ENCODE measurements at regions not wholly inside any gene's neighbourhood (a gene's known extent, or its start where the extent isn't known, plus 50 kb on each side); places are given as distances from the start of the nearest gene placed in this dataset.

DNA sequence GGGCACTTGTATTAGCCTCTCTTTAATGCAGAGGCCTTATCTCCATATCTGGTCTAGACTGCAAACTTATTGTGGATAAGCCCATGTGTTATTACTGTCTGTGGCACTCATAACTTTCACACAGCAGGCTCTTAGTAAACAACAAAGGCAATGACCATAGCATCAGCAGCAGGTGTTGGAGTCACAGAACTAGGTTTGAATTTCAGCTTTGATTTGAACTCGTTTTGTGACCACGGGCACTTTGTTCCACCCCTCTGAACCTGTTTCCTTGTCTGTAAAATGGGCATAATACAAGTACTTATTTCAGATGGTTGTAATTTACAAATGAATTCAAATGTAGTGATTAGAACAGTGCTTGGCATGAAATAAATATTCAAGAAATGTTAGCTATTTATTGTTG, 121.8 kb upstream of the C1GALT1C1 start:
- Histone ChIP-seq H3K27me3 (ENCODE audit: control insufficient read depth, insufficient read depth, low read length) (no peaks in the 10 kb centered on the region), H3K4me3 (ENCODE audit: low read depth, low read length) (no peak overlapping the region), H3K36me3 (ENCODE audit: control insufficient read depth, insufficient read depth, low read length) (no peaks in the 10 kb centered on the region)
- no peak for TF ChIP-seq CTCF (IDR thresholded peaks at IDR 0.05; ENCODE audit: insufficient read depth, low read length, poor library complexity, severe bottlenecking)
- DNase-seq (ENCODE audit: low read depth) = no peak

DNA sequence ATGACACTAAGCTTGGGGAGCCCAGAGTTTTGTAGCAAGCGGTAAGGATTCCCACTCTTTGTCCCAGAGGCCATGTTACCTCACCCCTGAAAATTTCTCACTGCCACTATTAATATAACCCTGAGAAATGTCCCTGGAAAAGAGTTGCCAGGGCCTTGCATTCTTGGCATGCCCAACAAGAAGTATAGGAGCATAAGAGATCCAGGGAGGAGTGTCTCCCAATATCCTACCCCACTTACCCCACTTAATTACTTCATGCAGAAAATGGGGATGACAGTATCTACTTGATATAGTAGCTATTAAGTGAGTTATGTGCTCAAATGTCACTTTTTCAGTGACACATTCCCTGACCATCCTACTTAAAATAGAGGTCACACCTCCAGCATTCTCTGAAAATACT, 120.5 kb upstream of the C1GALT1C1 start:
- no peak overlapping the region for H3K4me3 ChIP-seq (ENCODE audit: low read depth, low read length)
- no peak for DNase-seq (ENCODE audit: low read depth)
- no peaks in the 10 kb centered on the region for H3K27me3 ChIP-seq (ENCODE audit: control insufficient read depth, insufficient read depth, low read length)
- TF ChIP-seq CTCF (IDR thresholded peaks at IDR 0.05; ENCODE audit: insufficient read depth, low read length, poor library complexity, severe bottlenecking) = no peak
- H3K36me3 ChIP-seq (ENCODE audit: control insufficient read depth, insufficient read depth, low read length) = no peaks in the 10 kb centered on the region

DNA sequence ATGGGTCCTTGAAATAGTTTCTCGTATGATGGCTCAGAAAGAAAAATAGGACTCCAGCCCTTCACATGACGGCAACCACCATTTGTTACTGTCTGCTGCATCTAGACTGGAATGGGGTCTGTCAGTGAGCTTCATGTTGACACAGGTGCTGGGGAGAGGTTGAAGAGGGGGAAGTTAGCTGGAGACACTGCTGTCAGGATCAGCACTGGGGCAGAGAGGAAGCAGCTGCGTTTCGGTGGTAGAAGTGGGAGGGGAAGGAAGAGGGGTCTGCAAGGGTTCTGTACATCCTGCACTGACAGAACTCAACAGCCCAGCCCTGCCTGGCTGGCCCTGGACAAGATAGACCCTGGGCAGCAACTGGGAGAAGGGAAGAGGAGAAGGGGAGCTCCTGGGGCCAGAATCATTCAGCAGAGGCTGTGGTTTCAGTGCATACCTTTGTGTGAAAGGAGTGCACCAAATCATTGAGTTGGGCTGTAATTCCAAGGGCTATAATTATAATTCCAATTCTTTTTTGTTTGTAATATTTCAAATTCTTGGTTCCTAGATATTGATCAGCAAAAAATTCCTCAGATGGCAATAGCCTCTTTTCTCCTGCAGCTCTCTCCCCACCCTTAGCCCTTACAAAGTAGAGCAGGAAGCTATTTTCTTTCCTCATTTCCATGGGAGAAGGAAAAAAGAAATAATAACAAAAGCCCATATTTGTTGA, 119.4 kb upstream of the C1GALT1C1 start:
- H3K36me3 ChIP-seq (ENCODE audit: control insufficient read depth, insufficient read depth, low read length) = no peaks in the 10 kb centered on the region
- DNase-seq (ENCODE audit: low read depth) = no peak
- H3K4me3 ChIP-seq (ENCODE audit: low read depth, low read length) = no peak overlapping the region
- no peaks in the 10 kb centered on the region for H3K27me3 ChIP-seq (ENCODE audit: control insufficient read depth, insufficient read depth, low read length)
- no peak for TF ChIP-seq CTCF (IDR thresholded peaks at IDR 0.05; ENCODE audit: insufficient read depth, low read length, poor library complexity, severe bottlenecking)

DNA sequence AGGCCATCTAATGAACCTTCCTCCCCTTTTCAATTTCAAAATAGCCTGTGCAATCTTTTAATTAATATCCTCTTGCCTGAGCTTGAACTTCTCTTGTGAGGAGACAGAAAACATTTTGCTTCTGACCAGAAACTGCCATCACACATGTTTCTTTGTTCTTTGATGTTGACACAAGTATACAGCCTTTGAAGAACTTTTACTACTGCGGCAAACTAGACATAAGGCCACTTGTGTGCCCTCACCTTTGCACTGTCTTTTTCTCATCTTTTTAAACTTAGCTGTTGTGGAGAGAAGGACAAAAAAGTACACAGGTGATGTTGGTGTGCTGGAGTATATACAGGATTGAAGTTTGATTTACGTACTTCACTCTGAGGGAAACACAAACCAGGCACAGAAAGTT, 116.3 kb upstream of the C1GALT1C1 start:
- no peaks in the 10 kb centered on the region for H3K36me3 ChIP-seq (ENCODE audit: control insufficient read depth, insufficient read depth, low read length)
- H3K27me3 ChIP-seq (ENCODE audit: control insufficient read depth, insufficient read depth, low read length) = no peaks in the 10 kb centered on the region
- DNase-seq (ENCODE audit: low read depth) = no peak
- no peak for TF ChIP-seq CTCF (IDR thresholded peaks at IDR 0.05; ENCODE audit: insufficient read depth, low read length, poor library complexity, severe bottlenecking)
- H3K4me3 ChIP-seq (ENCODE audit: low read depth, low read length) = no peak overlapping the region

DNA sequence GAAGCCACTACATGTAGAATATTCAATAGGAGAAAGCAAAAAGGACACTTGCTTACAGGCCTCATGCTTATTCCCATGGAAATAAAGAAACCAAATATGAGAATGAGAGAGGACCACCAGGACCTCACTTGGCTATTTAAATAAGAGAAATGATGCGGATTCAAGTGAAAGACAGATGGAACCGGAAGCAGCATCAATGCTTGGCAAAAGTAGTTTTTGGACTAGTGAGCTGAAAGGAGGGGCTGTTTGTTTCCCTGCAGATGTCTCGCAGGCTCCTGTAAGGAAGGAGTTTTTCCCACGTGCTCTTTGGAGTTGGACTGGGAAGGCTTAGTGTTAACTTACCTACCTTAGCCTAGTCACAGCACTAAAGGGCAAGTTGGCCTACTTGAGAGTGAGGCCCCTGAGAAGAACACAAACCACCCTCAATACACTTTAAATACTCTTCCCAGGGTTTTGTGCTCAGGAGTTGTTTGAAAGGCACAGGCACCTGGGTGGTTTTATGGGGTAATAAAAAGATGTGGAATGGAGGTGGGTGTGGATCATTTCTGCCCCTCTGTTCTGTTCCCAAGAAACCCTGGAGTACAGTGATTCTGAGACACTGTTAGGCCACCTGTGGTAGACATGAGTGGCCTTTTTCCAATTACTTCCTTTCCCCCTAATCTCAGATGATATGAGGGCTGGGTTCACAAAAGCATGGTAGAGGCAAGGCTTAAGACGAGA, 113.3 kb upstream of the C1GALT1C1 start:
- no peaks in the 10 kb centered on the region for H3K27me3 ChIP-seq (ENCODE audit: control insufficient read depth, insufficient read depth, low read length)
- no peak for TF ChIP-seq CTCF (IDR thresholded peaks at IDR 0.05; ENCODE audit: insufficient read depth, low read length, poor library complexity, severe bottlenecking)
- H3K36me3 ChIP-seq (ENCODE audit: control insufficient read depth, insufficient read depth, low read length) = no peaks in the 10 kb centered on the region
- no peak overlapping the region for H3K4me3 ChIP-seq (ENCODE audit: low read depth, low read length)
- no peak for DNase-seq (ENCODE audit: low read depth)
